HCT116 (cell line): ENCODE measurements at regions not wholly inside any gene's neighbourhood (a gene's known extent, or its start where the extent isn't known, plus 50 kb on each side); places are given as distances from the start of the nearest gene placed in this dataset.

Experiments used
- CEBPB ChIP-seq: IDR thresholded peaks from 2 replicates; pipeline ENCODE4 v1.6.1; 2012; ENCODE audit warnings: low read depth
- CTCF ChIP-seq, 3 experiments: fragments of 200-600 bp in 1 of 3; sonication (generic) in 1 of 3; IDR thresholded peaks in 2 of 3; conservative IDR thresholded peaks in 1 of 3; 2 replicates each; pipeline ENCODE4 v1.5.1; 2012 to 2017; ENCODE audit warnings: low read depth in 2 of 3, low read length in 2 of 3, antibody characterized with exemption in 1 of 3, borderline replicate concordance in 1 of 3, control low read depth in 1 of 3, mild to moderate bottlenecking in 1 of 3, mixed read lengths in 1 of 3, mixed run types in 1 of 3, moderate library complexity in 1 of 3; ENCODE audit not compliant: insufficient read depth in 1 of 3
- ELF1 ChIP-seq: IDR thresholded peaks from 2 replicates; pipeline ENCODE4 v1.6.1; 2012; ENCODE audit warnings: low read depth, borderline replicate concordance
- EZH2phosphoT487 ChIP-seq: fragments of 200-600 bp; IDR thresholded peaks from 2 replicates; pipeline ENCODE4 v1.6.1; 2018; ENCODE audit warnings: antibody characterized with exemption, borderline replicate concordance
- POLR2AphosphoS5 ChIP-seq: IDR thresholded peaks from 2 replicates; pipeline ENCODE4 v1.6.1; 2011; ENCODE audit warnings: mild to moderate bottlenecking, low read depth, low read length, moderate library complexity
- RAD21 ChIP-seq: IDR thresholded peaks from 2 replicates; pipeline ENCODE4 v1.6.1; 2012; ENCODE audit warnings: low read depth, mild to moderate bottlenecking

- TF ChIP-seq CEBPB (no peak), POLR2AphosphoS5 (no peak), CTCF (IDR thresholded peaks at IDR 0.05 in 2 of 3, conservative IDR thresholded peaks at IDR 0.05 in 1 of 3; ENCODE audit: borderline replicate concordance in 1 of 3, insufficient read depth in 1 of 3, low read depth in 2 of 3, low read length in 2 of 3) (no peak), ELF1 (no peak), RAD21 (no peak), EZH2phosphoT487 (no peak)
Observed at GRCh38 chr3:3260870-3261269, 81.4 kb upstream of the CRBN start.
